H9 (cell line): ENCODE measurements at regions not wholly inside any gene's neighbourhood (a gene's known extent, or its start where the extent isn't known, plus 50 kb on each side); places are given as distances from the start of the nearest gene placed in this dataset.
"Not testable (repeated sequence)": the region's sequence is repeated elsewhere in the genome, so short reads cannot be mapped to it uniquely, and the experiment has no call there.

Experiments
- DNase-seq: peaks from one replicate; pipeline ENCODE4 v3.0.0-alpha.2; 2017
- H2AFZ ChIP-seq: one replicate; pipeline ENCODE4 v1.6.1; 2013; ENCODE audit warnings: mild to moderate bottlenecking, low read length, control low read depth, moderate library complexity
- H2AK5ac ChIP-seq: 2 replicates; pipeline ENCODE4 v1.6.1; 2013; ENCODE audit warnings: low read length, control low read depth, mixed read lengths; ENCODE audit not compliant: insufficient read length
- H2BK120ac ChIP-seq: one replicate; pipeline ENCODE4 v1.6.1; 2013; ENCODE audit warnings: low read depth, mild to moderate bottlenecking, low read length, control low read depth, inconsistent platforms; ENCODE audit not compliant: poor library complexity, severe bottlenecking
- H2BK12ac ChIP-seq: 2 replicates; pipeline ENCODE4 v1.6.1; 2013; ENCODE audit warnings: low read length, control low read depth, mixed read lengths, low read depth; ENCODE audit not compliant: insufficient read length
- H2BK15ac ChIP-seq: 2 replicates; pipeline ENCODE4 v1.6.1; 2013; ENCODE audit warnings: low read depth, low read length, control low read depth
- H2BK20ac ChIP-seq: one replicate; pipeline ENCODE4 v1.6.1; 2013; ENCODE audit warnings: low read depth, mild to moderate bottlenecking, low read length, control low read depth, inconsistent platforms; ENCODE audit not compliant: poor library complexity, severe bottlenecking
- H2BK5ac ChIP-seq: 2 replicates; pipeline ENCODE4 v1.6.1; 2013; ENCODE audit warnings: low read length, control low read depth, mixed read lengths; ENCODE audit not compliant: insufficient read length
- H3K14ac ChIP-seq: 2 replicates; pipeline ENCODE4 v1.6.1; 2013; ENCODE audit warnings: low read length, control low read depth; ENCODE audit not compliant: insufficient read depth
- H3K18ac ChIP-seq: 2 replicates; pipeline ENCODE4 v1.6.1; 2013; ENCODE audit warnings: low read depth, mild to moderate bottlenecking, mixed read lengths, low read length, control low read depth; ENCODE audit not compliant: insufficient read length
- H3K23ac ChIP-seq: 2 replicates; pipeline ENCODE4 v1.6.1; 2013; ENCODE audit warnings: low read length, control low read depth, mixed read lengths, low read depth; ENCODE audit not compliant: insufficient read length
- H3K23me2 ChIP-seq: 2 replicates; pipeline ENCODE4 v1.6.1; 2013; ENCODE audit warnings: low read depth, mild to moderate bottlenecking, mixed read lengths, low read length, control low read depth; ENCODE audit not compliant: insufficient read length, poor library complexity, severe bottlenecking
- H3K27ac ChIP-seq: 2 replicates; pipeline ENCODE4 v1.5.1; 2013; ENCODE audit warnings: low read length, control low read depth, mixed read lengths, low read depth; ENCODE audit not compliant: insufficient read length
- H3K27me3 ChIP-seq: 2 replicates; pipeline ENCODE4 v1.6.1; 2013; ENCODE audit warnings: low read length, control low read depth, inconsistent platforms; ENCODE audit not compliant: insufficient read depth
- H3K4ac ChIP-seq: 2 replicates; pipeline ENCODE4 v1.6.1; 2013; ENCODE audit warnings: low read depth, mild to moderate bottlenecking, control low read depth, inconsistent platforms, low read length, moderate library complexity
- H3K4me1 ChIP-seq: 2 replicates; pipeline ENCODE4 v1.6.1; 2013; ENCODE audit warnings: low read length, control low read depth, inconsistent platforms; ENCODE audit not compliant: insufficient read depth
- H3K4me2 ChIP-seq: 2 replicates; pipeline ENCODE4 v1.6.1; 2013; ENCODE audit warnings: low read length, control low read depth, mixed read lengths; ENCODE audit not compliant: insufficient read length, insufficient read depth
- H3K56ac ChIP-seq: 2 replicates; pipeline ENCODE4 v1.6.1; 2013; ENCODE audit warnings: low read depth, mild to moderate bottlenecking, mixed read lengths, low read length, control low read depth; ENCODE audit not compliant: insufficient read length
- H3K79me1 ChIP-seq: 2 replicates; pipeline ENCODE4 v1.6.1; 2013; ENCODE audit warnings: low read depth, mild to moderate bottlenecking, moderate library complexity, low read length, control low read depth, inconsistent platforms; ENCODE audit not compliant: insufficient read depth, poor library complexity, severe bottlenecking
- H3K79me2 ChIP-seq: 2 replicates; pipeline ENCODE4 v1.6.1; 2013; ENCODE audit warnings: low read length, control low read depth, inconsistent platforms; ENCODE audit not compliant: insufficient read depth
- H3K9ac ChIP-seq: 2 replicates; pipeline ENCODE4 v1.6.1; 2013; ENCODE audit warnings: low read length, control low read depth, mixed read lengths; ENCODE audit not compliant: insufficient read length; ENCODE audit errors: extremely low read depth
- H3K9me3 ChIP-seq: one replicate; pipeline ENCODE4 v1.6.1; 2013; ENCODE audit warnings: low read depth, low read length, inconsistent platforms; ENCODE audit not compliant: control insufficient read depth
- H3T11ph ChIP-seq: one replicate; pipeline ENCODE4 v1.6.1; 2013; ENCODE audit warnings: mild to moderate bottlenecking, low read length, control low read depth, inconsistent platforms
- H4K20me1 ChIP-seq: one replicate; pipeline ENCODE4 v1.6.1; 2013; ENCODE audit not compliant: control insufficient read depth, insufficient read length, insufficient read depth
- H4K5ac ChIP-seq: 2 replicates; pipeline ENCODE4 v1.6.1; 2013; ENCODE audit warnings: low read depth, mild to moderate bottlenecking, mixed read lengths, low read length, control low read depth; ENCODE audit not compliant: insufficient read length
- H4K8ac ChIP-seq: replicated peaks from 2 replicates; pipeline ENCODE4 v1.6.1; 2013; ENCODE audit warnings: low read length, control low read depth, mixed read lengths, low read depth; ENCODE audit not compliant: insufficient read length
- H4K91ac ChIP-seq: 2 replicates; pipeline ENCODE4 v1.6.1; 2013; ENCODE audit warnings: low read depth, mild to moderate bottlenecking, moderate library complexity, mixed read lengths, low read length, control low read depth; ENCODE audit not compliant: insufficient read length
- H3K27ac Mint-ChIP-seq, 3 experiments: 2 replicates in 2 of 3; 3 replicates in 1 of 3; pipeline ENCODE4 v1.8.0; 2020 to 2021; ENCODE audit warnings: mixed read lengths in 3 of 3, mild to moderate bottlenecking in 1 of 3, moderate library complexity in 1 of 3
- H3K27me3 Mint-ChIP-seq: 2 replicates; pipeline ENCODE4 v1.8.0; 2021; ENCODE audit warnings: low read depth, mild to moderate bottlenecking, moderate library complexity, mixed read lengths
- H3K36me3 Mint-ChIP-seq, 3 experiments: 2 replicates in 2 of 3; 3 replicates in 1 of 3; pipeline ENCODE4 v1.8.0; 2020 to 2021; ENCODE audit warnings: low read depth in 3 of 3, mixed read lengths in 3 of 3; ENCODE audit not compliant: insufficient read depth in 1 of 3
- H3K4me1 Mint-ChIP-seq, 2 experiments: 2 replicates each; pipeline ENCODE4 v1.8.0; 2020; ENCODE audit warnings: mixed read lengths in 2 of 2
- H3K4me3 Mint-ChIP-seq, 2 experiments: 2 replicates in 1 of 2; 3 replicates in 1 of 2; pipeline ENCODE4 v1.8.0; 2020 to 2021; ENCODE audit warnings: mild to moderate bottlenecking in 2 of 2, mixed read lengths in 2 of 2, moderate library complexity in 1 of 2
- H3K9me3 Mint-ChIP-seq, 2 experiments: 2 replicates in 1 of 2; 3 replicates in 1 of 2; pipeline ENCODE4 v1.8.0; 2020; ENCODE audit warnings: mild to moderate bottlenecking in 2 of 2, mixed read lengths in 2 of 2, moderate library complexity in 1 of 2
- WGBS: extraction: QIAGEN DNeasy Blood & Tissue Kit; methylation state at CpG from one replicate; pipeline ENCODE4 v1.1.7; 2013; ENCODE audit warnings: missing lambda C conversion rate, low lambda C conversion rate, mixed read lengths; ENCODE audit not compliant: insufficient read length; ENCODE audit errors: extremely low coverage; 5-methylcytosine and 5-hydroxymethylcytosine counted together
- TF ChIP-seq, protein P1 (sequence below): fragments of 200-600 bp; sonication (generic); conservative IDR thresholded peaks from 3 replicates; pipeline ENCODE4 v1.8.0; 2021; ENCODE audit warnings: antibody characterized with exemption, mild to moderate bottlenecking

DNA sequence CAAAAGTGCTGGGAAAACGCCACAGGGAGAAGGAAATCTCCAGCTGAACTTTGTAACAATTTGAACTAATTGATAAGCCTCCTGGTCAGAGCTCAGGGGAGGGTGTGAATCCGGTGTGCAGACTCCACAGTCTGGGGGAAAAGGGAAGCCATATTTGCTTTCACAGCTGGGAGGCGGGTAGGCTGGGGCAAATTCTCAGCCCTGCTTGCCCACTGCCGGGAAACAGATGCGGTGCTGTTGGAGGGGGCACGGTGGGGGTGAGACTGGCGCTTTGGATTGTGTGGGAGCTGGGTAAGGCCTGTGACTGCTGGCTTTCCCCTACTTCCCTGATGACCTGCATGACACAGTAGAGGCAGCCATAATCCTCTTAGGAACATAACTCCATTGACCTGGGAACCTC, 134.8 kb downstream of the ADCYAP1 start:
- no peak overlapping the region for H2BK5ac ChIP-seq
- H3K79me2 ChIP-seq, result no peaks in the 10 kb centered on the region
- Mint-ChIP-seq H3K27ac (peak overlapping the region in 1 of 3 experiments; percentile 45; a peak in 1 of 7 replicates), H3K4me3 (no peak overlapping the region), H3K27me3 (no peaks in the 10 kb centered on the region), H3K4me1 (peaks cover 2 to 4% of the 10 kb centered on the region in 2 experiments; a peak in 2 of 4 replicates), H3K36me3 (peaks cover 12 to 56% (median 47%) of the 10 kb centered on the region in 3 experiments), H3K9me3 (peaks cover 34 to 49% of the 10 kb centered on the region in 2 experiments)
- WGBS, result no CpG with 5 or more reads among the region's 7 CpGs
- H2AK5ac ChIP-seq, result no peak overlapping the region
- H3K18ac ChIP-seq, result no peak overlapping the region
- no peak overlapping the region for H3T11ph ChIP-seq
- H3K27me3 ChIP-seq, result no peaks in the 10 kb centered on the region
- no peak overlapping the region for H3K56ac ChIP-seq
- H3K4me1 ChIP-seq, result no peaks in the 10 kb centered on the region
- H2BK120ac ChIP-seq, result no peak overlapping the region
- TF ChIP-seq, protein P1, sequence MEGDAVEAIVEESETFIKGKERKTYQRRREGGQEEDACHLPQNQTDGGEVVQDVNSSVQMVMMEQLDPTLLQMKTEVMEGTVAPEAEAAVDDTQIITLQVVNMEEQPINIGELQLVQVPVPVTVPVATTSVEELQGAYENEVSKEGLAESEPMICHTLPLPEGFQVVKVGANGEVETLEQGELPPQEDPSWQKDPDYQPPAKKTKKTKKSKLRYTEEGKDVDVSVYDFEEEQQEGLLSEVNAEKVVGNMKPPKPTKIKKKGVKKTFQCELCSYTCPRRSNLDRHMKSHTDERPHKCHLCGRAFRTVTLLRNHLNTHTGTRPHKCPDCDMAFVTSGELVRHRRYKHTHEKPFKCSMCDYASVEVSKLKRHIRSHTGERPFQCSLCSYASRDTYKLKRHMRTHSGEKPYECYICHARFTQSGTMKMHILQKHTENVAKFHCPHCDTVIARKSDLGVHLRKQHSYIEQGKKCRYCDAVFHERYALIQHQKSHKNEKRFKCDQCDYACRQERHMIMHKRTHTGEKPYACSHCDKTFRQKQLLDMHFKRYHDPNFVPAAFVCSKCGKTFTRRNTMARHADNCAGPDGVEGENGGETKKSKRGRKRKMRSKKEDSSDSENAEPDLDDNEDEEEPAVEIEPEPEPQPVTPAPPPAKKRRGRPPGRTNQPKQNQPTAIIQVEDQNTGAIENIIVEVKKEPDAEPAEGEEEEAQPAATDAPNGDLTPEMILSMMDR, result no peak
- H4K20me1 ChIP-seq, result no peaks in the 10 kb centered on the region
- no peak overlapping the region for H4K91ac ChIP-seq
- H2BK15ac ChIP-seq, result no peak overlapping the region
- H3K4me2 ChIP-seq, result no peak overlapping the region
- no peaks in the 10 kb centered on the region for H3K79me1 ChIP-seq
- no peak overlapping the region for H3K14ac ChIP-seq
- no peak overlapping the region for H4K5ac ChIP-seq
- H3K27ac ChIP-seq, result no peak overlapping the region
- no peak overlapping the region for H3K9ac ChIP-seq
- DNase-seq, result no peak
- H4K8ac ChIP-seq, result no peak overlapping the region
- H3K23me2 ChIP-seq, result no peaks in the 10 kb centered on the region
- no peak overlapping the region for H2BK20ac ChIP-seq
- H3K4ac ChIP-seq, result no peak overlapping the region
- H3K9me3 ChIP-seq, result no peaks in the 10 kb centered on the region
- H3K23ac ChIP-seq, result no peak overlapping the region
- no peak overlapping the region for H2BK12ac ChIP-seq
- H2AFZ ChIP-seq, result no peak overlapping the region

DNA sequence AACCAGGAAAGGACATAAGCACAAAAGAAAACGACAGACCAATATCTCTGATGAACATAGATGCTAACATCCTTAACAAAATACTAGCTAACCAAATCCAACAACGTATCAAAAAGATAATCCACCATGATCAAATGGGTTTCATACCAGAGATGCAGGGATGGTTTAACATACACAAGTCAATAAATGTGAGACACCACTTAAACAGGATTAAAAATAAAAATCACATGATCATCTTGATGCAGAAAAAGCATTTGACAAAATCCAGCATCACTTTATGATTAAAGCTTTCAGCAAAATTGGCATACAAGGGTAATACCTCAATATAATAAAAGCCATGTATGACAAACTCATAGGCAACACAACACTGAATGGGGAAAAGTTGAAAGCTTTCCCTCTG, 138.4 kb downstream of the ADCYAP1 start:
- H3K79me2 ChIP-seq, H2BK20ac ChIP-seq, H4K20me1 ChIP-seq, H3K4me2 ChIP-seq, H3K27me3 ChIP-seq, H2BK12ac ChIP-seq, H2BK15ac ChIP-seq, H2BK120ac ChIP-seq, H3K27ac ChIP-seq, H3K79me1 ChIP-seq, H4K91ac ChIP-seq, H3K27ac Mint-ChIP-seq, H2AFZ ChIP-seq, H3T11ph ChIP-seq, H3K27me3 Mint-ChIP-seq, H3K9ac ChIP-seq, H3K4ac ChIP-seq, H3K23me2 ChIP-seq, DNase-seq, H4K5ac ChIP-seq, H3K4me3 Mint-ChIP-seq, H2BK5ac ChIP-seq, H3K23ac ChIP-seq, H3K56ac ChIP-seq, H3K9me3 ChIP-seq, H4K8ac ChIP-seq, H2AK5ac ChIP-seq, H3K14ac ChIP-seq, H3K18ac ChIP-seq, H3K4me1 ChIP-seq: not testable (repeated sequence)
- peaks cover 36 to 50% of the 10 kb centered on the region in 2 experiments for H3K9me3 Mint-ChIP-seq
- H3K4me1 Mint-ChIP-seq, result peaks cover 20 to 21% of the 10 kb centered on the region in 2 experiments
- no CpG with 5 or more reads among the region's 2 CpGs for WGBS
- H3K36me3 Mint-ChIP-seq, result peaks cover 13 to 58% (median 47%) of the 10 kb centered on the region in 3 experiments
